GM13976 (cell line): ENCODE measurements at regions not wholly inside any gene's neighbourhood (a gene's known extent, or its start where the extent isn't known, plus 50 kb on each side); places are given as distances from the start of the nearest gene placed in this dataset.

Experiments used
- DNase-seq: peaks from one replicate; pipeline ENCODE4 v3.0.0; 2012; ENCODE audit warnings: low spot score
- in situ Hi-C: fragments of 300-500 bp; cut with MboI; formaldehyde crosslinking; loops from one replicate; pipeline ENCODE4 v1.12.0; 2022; ENCODE audit warnings: low sequenced_read_pairs, mixed read lengths, inconsistent platforms; ENCODE audit not compliant: unreplicated experiment
- TF ChIP-seq, protein P1 (sequence below): IDR thresholded peaks from 2 replicates; pipeline ENCODE4 v1.5.1; 2012; ENCODE audit warnings: borderline replicate concordance, mild to moderate bottlenecking; ENCODE audit not compliant: insufficient read depth; ENCODE audit errors: extremely low read depth, missing control alignments, control extremely low read depth

- peak; percentile 27 for DNase-seq
- in situ Hi-C loops = no loop called here
- TF ChIP-seq, protein P1, sequence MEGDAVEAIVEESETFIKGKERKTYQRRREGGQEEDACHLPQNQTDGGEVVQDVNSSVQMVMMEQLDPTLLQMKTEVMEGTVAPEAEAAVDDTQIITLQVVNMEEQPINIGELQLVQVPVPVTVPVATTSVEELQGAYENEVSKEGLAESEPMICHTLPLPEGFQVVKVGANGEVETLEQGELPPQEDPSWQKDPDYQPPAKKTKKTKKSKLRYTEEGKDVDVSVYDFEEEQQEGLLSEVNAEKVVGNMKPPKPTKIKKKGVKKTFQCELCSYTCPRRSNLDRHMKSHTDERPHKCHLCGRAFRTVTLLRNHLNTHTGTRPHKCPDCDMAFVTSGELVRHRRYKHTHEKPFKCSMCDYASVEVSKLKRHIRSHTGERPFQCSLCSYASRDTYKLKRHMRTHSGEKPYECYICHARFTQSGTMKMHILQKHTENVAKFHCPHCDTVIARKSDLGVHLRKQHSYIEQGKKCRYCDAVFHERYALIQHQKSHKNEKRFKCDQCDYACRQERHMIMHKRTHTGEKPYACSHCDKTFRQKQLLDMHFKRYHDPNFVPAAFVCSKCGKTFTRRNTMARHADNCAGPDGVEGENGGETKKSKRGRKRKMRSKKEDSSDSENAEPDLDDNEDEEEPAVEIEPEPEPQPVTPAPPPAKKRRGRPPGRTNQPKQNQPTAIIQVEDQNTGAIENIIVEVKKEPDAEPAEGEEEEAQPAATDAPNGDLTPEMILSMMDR = no peak
Observed at GRCh38 chr6:154605178-154605881, 94.8 kb upstream of the CNKSR3 start.

DNA sequence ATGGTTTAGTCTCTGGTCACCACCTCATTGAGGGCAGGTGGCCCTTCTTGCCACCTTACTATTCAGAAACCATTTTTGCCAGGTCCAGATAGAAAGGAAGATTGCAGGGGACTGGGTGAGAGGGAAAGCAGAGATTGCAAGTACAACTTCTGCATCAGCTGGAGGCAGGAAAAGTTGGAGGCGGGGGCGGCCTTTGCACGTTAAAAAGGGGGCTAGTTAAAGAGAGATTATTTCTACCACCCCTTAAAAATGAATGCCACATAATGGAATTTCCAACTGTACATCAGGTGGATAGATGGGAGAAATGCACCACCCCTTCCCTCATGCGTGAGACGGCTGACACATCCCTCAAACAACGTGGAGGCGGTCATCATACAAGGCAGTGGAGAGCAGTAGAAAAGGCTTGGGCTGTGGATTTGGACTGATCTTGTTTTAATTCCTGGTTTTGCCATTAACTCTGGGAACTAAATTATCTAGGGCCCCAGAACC is 95.4 kb upstream of the CNKSR3 start:
- in situ Hi-C loops = no loop called here
- no peak for DNase-seq
- TF ChIP-seq, protein P1 = no peak

- in situ Hi-C loops = no loop called here
- DNase-seq = peak; percentile 76
- TF ChIP-seq, protein P1 = no peak
Observed at GRCh38 chr6:154606457-154606856, 96.0 kb upstream of the CNKSR3 start.

DNA sequence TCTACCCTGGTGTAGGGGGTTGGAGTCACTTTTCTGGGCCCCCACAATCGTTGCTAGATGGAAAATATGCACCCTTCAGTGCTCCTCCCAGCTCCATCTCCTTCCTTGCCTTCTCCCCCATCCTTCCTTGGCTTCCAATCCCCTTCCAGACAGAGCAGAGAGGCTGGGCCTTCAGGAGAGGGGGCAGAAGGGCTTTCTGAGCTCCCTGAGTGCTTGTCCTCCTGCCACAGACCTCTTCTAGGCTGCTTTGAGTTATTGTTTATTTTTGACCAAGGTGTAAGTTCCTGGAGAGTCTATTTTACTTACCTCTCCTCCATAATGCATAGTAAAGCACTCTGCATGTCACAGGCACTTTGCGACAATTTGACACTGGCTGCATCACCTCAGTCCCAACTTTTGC is 96.4 kb upstream of the CNKSR3 start:
- no peak for DNase-seq
- TF ChIP-seq, protein P1 = no peak
- in situ Hi-C loops = no loop called here

DNA sequence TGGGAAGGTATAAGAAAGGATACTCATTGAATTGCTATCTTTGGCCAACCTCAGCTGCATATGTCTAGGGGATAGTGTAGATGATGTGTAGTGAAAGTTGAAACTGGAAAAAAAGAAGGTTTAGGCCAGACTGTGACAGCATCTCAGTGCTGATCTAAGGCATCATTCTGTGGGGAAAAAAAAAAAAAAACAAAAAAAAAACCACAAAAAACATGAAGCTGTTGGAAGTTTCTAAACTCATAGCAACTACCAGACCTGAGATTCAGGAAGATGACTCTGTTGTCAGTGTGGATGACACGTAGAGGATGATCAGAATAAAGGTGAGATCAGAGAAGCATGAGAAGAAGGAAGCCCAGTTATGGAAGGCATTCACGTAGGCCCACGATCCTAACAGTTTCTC is 100.8 kb upstream of the CNKSR3 start:
- TF ChIP-seq, protein P1 = no peak
- DNase-seq = no peak
- in situ Hi-C loops = no loop called here

- in situ Hi-C loops = no loop called here
- TF ChIP-seq, protein P1 = no peak
- no peak for DNase-seq
Observed at GRCh38 chr6:154611847-154612246, 101.4 kb upstream of the CNKSR3 start.
